ENCODE measurements at regions not wholly inside any gene's neighbourhood (a gene's known extent, or its start where the extent isn't known, plus 50 kb on each side); places are given as distances from the start of the nearest gene placed in this dataset.

DNA sequence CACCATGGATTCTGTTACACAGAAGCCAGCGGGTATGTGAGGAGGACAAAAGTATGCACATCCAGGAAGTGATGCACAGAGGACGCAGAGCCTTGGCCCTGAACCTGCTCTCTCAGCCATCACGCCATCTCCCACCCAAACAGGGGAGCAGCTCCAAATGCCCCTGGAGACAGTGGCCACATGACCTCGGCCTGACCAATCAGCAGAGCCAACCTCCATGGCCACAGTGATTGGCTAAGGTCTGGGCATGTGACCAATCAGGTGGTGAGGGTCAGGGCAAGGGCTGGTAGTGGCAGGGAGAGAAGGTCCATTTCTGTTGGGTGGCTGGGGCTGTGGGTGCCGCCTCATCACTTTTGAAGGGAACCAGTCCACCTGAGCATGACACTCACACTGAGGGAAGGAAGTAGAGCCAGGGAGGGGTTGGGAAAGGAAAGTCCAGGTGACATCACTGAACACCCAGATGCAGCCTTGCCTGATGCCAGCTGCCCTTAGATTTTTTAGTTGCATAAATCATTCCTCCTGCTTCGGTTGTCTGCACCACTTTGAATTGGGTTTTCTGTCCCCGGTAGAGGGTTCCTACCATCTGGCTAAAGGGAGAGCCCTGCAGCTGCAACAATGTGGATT, 70.3 kb upstream of the IQSEC1 start:
- H3K4me3 ChIP-seq (replicated peaks in 1 of 2; ENCODE audit: low read depth in 2 of 2, low read length in 2 of 2) = no peak overlapping the region
- TF ChIP-seq, protein P1, sequence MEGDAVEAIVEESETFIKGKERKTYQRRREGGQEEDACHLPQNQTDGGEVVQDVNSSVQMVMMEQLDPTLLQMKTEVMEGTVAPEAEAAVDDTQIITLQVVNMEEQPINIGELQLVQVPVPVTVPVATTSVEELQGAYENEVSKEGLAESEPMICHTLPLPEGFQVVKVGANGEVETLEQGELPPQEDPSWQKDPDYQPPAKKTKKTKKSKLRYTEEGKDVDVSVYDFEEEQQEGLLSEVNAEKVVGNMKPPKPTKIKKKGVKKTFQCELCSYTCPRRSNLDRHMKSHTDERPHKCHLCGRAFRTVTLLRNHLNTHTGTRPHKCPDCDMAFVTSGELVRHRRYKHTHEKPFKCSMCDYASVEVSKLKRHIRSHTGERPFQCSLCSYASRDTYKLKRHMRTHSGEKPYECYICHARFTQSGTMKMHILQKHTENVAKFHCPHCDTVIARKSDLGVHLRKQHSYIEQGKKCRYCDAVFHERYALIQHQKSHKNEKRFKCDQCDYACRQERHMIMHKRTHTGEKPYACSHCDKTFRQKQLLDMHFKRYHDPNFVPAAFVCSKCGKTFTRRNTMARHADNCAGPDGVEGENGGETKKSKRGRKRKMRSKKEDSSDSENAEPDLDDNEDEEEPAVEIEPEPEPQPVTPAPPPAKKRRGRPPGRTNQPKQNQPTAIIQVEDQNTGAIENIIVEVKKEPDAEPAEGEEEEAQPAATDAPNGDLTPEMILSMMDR (IDR thresholded peaks at IDR 0.05; ENCODE audit: low read depth, low read length) = no peak
- no peak for DNase-seq (ENCODE audit: low read depth in 2 of 2)

GRCh38 chr3:13142552-13143380, 69.5 kb upstream of the IQSEC1 start:
- TF ChIP-seq, protein P1 (IDR thresholded peaks at IDR 0.05; ENCODE audit: low read depth, low read length) = no peak

DNA sequence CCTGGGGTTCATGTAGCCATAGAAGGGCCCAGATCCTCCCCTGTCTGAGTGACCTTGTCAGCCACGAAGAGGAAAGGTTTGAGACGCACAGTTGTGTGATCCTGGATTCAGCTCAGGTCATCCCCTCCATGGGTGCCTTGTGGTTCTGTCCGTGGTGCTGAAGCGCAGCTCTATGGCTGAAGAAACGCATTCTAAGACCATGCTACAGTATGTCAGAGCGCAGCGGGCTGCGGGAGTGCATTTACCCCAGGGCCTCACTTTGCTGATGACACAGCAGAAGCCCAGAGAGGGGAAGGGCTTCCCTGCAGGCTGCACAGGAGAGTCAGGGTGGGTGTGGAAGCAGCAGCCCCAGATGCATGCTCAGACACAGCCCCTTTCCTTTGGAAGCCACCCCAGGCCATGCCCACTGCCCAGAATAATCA, 68.8 kb upstream of the IQSEC1 start:
- TF ChIP-seq, protein P1 (IDR thresholded peaks at IDR 0.05; ENCODE audit: low read depth, low read length) = no peak
- no peak overlapping the region for H3K4me3 ChIP-seq (replicated peaks in 1 of 2; ENCODE audit: low read depth in 2 of 2, low read length in 2 of 2)
- peak; percentile 22 to 32 for DNase-seq (ENCODE audit: low read depth in 2 of 2)

More at GRCh38 chr3:13142552-13143380, 69.5 kb upstream of the IQSEC1 start:
- H3K4me3 ChIP-seq (replicated peaks in 1 of 2; ENCODE audit: low read depth in 2 of 2, low read length in 2 of 2) = no peak overlapping the region
- DNase-seq (ENCODE audit: low read depth in 2 of 2) = no peak

DNA sequence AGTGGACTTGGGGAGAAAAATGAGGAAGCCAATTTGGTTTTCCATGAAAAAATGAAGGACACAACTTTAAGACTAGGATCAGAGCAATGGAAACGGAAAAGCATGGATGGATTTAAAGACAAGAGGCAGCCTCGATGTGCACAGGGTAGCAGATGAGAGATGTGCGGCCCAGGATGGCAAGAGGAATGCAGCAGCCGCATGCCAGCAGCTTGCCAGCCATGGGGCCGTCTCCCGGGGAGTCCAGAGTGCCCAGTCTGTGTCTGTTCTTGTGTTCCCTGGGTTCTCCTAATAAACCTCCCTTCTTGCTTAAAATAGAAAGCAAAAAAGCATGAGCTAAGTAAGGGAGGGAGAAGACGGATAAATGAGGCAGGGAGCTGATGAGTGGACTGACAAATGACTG, 68.0 kb upstream of the IQSEC1 start:
- TF ChIP-seq, protein P1 (IDR thresholded peaks at IDR 0.05; ENCODE audit: low read depth, low read length) = no peak
- no peak overlapping the region for H3K4me3 ChIP-seq (replicated peaks in 1 of 2; ENCODE audit: low read depth in 2 of 2, low read length in 2 of 2)
- DNase-seq (ENCODE audit: low read depth in 2 of 2) = no peak

- H3K4me3 ChIP-seq (replicated peaks in 1 of 2; ENCODE audit: low read depth in 2 of 2, low read length in 2 of 2) = no peak overlapping the region
- no peak for DNase-seq (ENCODE audit: low read depth in 2 of 2)
- TF ChIP-seq, protein P1 (IDR thresholded peaks at IDR 0.05; ENCODE audit: low read depth, low read length) = no peak
Measured at GRCh38 chr3:13140596-13140995, 67.4 kb upstream of the IQSEC1 start.

DNA sequence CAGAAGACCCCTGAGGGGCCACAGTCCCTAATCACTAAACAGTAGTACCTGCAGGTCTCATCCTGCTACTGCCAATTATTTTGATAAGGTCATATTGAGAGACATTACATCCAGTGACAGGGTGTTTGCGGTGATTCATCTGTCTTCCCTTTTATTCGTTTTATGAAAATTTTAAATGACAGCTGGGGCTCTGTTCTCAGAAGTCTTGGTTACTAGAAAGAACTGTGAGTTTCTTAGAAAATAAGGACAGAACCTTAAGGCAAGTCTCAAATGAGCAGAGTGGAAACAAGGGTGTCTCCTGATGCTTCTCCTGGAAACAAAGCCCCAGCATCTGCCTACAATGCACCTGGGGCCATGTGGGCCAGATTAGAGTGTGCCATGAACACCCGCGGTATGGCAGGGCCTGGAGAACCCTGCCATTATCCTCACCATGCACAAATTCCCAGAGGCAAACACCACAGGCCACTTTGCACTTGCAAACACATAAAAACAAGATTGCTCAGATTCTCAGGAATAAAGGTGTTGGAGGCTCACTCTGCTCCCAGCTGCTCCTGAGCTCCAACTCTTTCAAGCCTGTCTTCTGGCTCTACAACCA, 66.3 kb upstream of the IQSEC1 start:
- no peak overlapping the region for H3K4me3 ChIP-seq (replicated peaks in 1 of 2; ENCODE audit: low read depth in 2 of 2, low read length in 2 of 2)
- DNase-seq (ENCODE audit: low read depth in 2 of 2) = no peak
- TF ChIP-seq, protein P1 (IDR thresholded peaks at IDR 0.05; ENCODE audit: low read depth, low read length) = no peak
